ENCODE measurements at regions not wholly inside any gene's neighbourhood (a gene's known extent, or its start where the extent isn't known, plus 50 kb on each side); places are given as distances from the start of the nearest gene placed in this dataset.
"Not testable (repeated sequence)": the region's sequence is repeated elsewhere in the genome, so short reads cannot be mapped to it uniquely, and the experiment has no call there.

- Mint-ChIP-seq H3K4me1 (no peaks in the 10 kb centered on the region), H3K27me3 (no peaks in the 10 kb centered on the region), H3K36me3 (no peaks in the 10 kb centered on the region), H3K27ac (no peak overlapping the region), H3K9me3 (ENCODE audit: low read depth) (no peaks in the 10 kb centered on the region), H3K4me3 (no peak overlapping the region)
- DNase-seq, result no peak
- CTCF ChIA-PET, result no interaction called here
- no peak for ATAC-seq
These were observed 166.2 kb upstream of the FGF13 start for GRCh38 chrX:138877746-138878145.

GRCh38 chrX:138875472-138875871, 164.0 kb upstream of the FGF13 start:
- H3K4me1 Mint-ChIP-seq, result no peaks in the 10 kb centered on the region
- DNase-seq (no peak), ATAC-seq (no peak)
- H3K27ac Mint-ChIP-seq, result no peak overlapping the region
- H3K4me3 Mint-ChIP-seq, result no peak overlapping the region
- CTCF ChIA-PET, result no interaction called here
- no peaks in the 10 kb centered on the region for H3K36me3 Mint-ChIP-seq
- no peaks in the 10 kb centered on the region for H3K27me3 Mint-ChIP-seq
- H3K9me3 Mint-ChIP-seq (ENCODE audit: low read depth), result no peaks in the 10 kb centered on the region

- no peak overlapping the region for H3K4me3 Mint-ChIP-seq
- H3K4me1 Mint-ChIP-seq, result no peaks in the 10 kb centered on the region
- CTCF ChIA-PET, result no interaction called here
- no peaks in the 10 kb centered on the region for H3K36me3 Mint-ChIP-seq
- no peaks in the 10 kb centered on the region for H3K9me3 Mint-ChIP-seq (ENCODE audit: low read depth)
- ATAC-seq (no peak), DNase-seq (no peak)
- no peaks in the 10 kb centered on the region for H3K27me3 Mint-ChIP-seq
- H3K27ac Mint-ChIP-seq, result no peak overlapping the region
These were observed 162.9 kb upstream of the FGF13 start for GRCh38 chrX:138874271-138874935.

GRCh38 chrX:138873640-138874039, 162.1 kb upstream of the FGF13 start:
- H3K27ac Mint-ChIP-seq; CTCF ChIA-PET; ATAC-seq; H3K4me1 Mint-ChIP-seq; H3K4me3 Mint-ChIP-seq; H3K9me3 Mint-ChIP-seq (ENCODE audit: low read depth); H3K36me3 Mint-ChIP-seq; H3K27me3 Mint-ChIP-seq; DNase-seq: not testable (repeated sequence)

GRCh38 chrX:138872537-138872936, 161.0 kb upstream of the FGF13 start:
- no peak overlapping the region for H3K4me3 Mint-ChIP-seq
- no peaks in the 10 kb centered on the region for H3K9me3 Mint-ChIP-seq (ENCODE audit: low read depth)
- H3K27me3 Mint-ChIP-seq, result no peaks in the 10 kb centered on the region
- ATAC-seq, result no peak
- CTCF ChIA-PET, result no interaction called here
- no peaks in the 10 kb centered on the region for H3K36me3 Mint-ChIP-seq
- H3K27ac Mint-ChIP-seq, result no peak overlapping the region
- H3K4me1 Mint-ChIP-seq, result no peaks in the 10 kb centered on the region
- no peak for DNase-seq

- Mint-ChIP-seq H3K36me3 (no peaks in the 10 kb centered on the region), H3K4me3 (no peak overlapping the region), H3K27me3 (no peaks in the 10 kb centered on the region), H3K4me1 (no peaks in the 10 kb centered on the region), H3K9me3 (ENCODE audit: low read depth) (no peaks in the 10 kb centered on the region), H3K27ac (no peak overlapping the region)
- CTCF ChIA-PET, result no interaction called here
- no peak for ATAC-seq
- no peak for DNase-seq
These were observed 160.2 kb upstream of the FGF13 start for GRCh38 chrX:138871739-138872138.

GRCh38 chrX:138866643-138867042, 155.1 kb upstream of the FGF13 start:
- ATAC-seq (no peak), DNase-seq (no peak)
- no peaks in the 10 kb centered on the region for H3K36me3 Mint-ChIP-seq
- no peaks in the 10 kb centered on the region for H3K27me3 Mint-ChIP-seq
- no peak overlapping the region for H3K4me3 Mint-ChIP-seq
- no peaks in the 10 kb centered on the region for H3K9me3 Mint-ChIP-seq (ENCODE audit: low read depth)
- H3K4me1 Mint-ChIP-seq, result no peaks in the 10 kb centered on the region
- CTCF ChIA-PET, result no interaction called here
- H3K27ac Mint-ChIP-seq, result no peak overlapping the region

GRCh38 chrX:138865093-138865649, 153.7 kb upstream of the FGF13 start:
- Mint-ChIP-seq H3K4me1 (no peaks in the 10 kb centered on the region), H3K9me3 (ENCODE audit: low read depth) (no peaks in the 10 kb centered on the region), H3K27me3 (no peaks in the 10 kb centered on the region), H3K4me3 (no peak overlapping the region), H3K36me3 (no peaks in the 10 kb centered on the region), H3K27ac (no peak overlapping the region)
- DNase-seq (no peak), ATAC-seq (no peak)
- CTCF ChIA-PET, result no interaction called here

- no peaks in the 10 kb centered on the region for H3K4me1 Mint-ChIP-seq
- H3K36me3 Mint-ChIP-seq, result no peaks in the 10 kb centered on the region
- CTCF ChIA-PET, result no interaction called here
- H3K27me3 Mint-ChIP-seq, result no peaks in the 10 kb centered on the region
- no peaks in the 10 kb centered on the region for H3K9me3 Mint-ChIP-seq (ENCODE audit: low read depth)
- no peak overlapping the region for H3K27ac Mint-ChIP-seq
- no peak for DNase-seq
- H3K4me3 Mint-ChIP-seq, result no peak overlapping the region
- no peak for ATAC-seq
These were observed 147.9 kb upstream of the FGF13 start for GRCh38 chrX:138859421-138859820.

- Mint-ChIP-seq H3K36me3 (no peaks in the 10 kb centered on the region), H3K27ac (no peak overlapping the region), H3K4me3 (no peak overlapping the region), H3K4me1 (no peaks in the 10 kb centered on the region), H3K27me3 (no peaks in the 10 kb centered on the region), H3K9me3 (ENCODE audit: low read depth) (no peaks in the 10 kb centered on the region)
- CTCF ChIA-PET, result no interaction called here
- DNase-seq (no peak), ATAC-seq (no peak)
These were observed 147.4 kb upstream of the FGF13 start for GRCh38 chrX:138858951-138859350.

GRCh38 chrX:138858438-138858837, 146.9 kb upstream of the FGF13 start:
- Mint-ChIP-seq H3K36me3 (no peaks in the 10 kb centered on the region), H3K27ac (no peak overlapping the region), H3K27me3 (no peaks in the 10 kb centered on the region), H3K4me1 (no peaks in the 10 kb centered on the region), H3K4me3 (no peak overlapping the region), H3K9me3 (ENCODE audit: low read depth) (no peaks in the 10 kb centered on the region)
- CTCF ChIA-PET, result no interaction called here
- ATAC-seq (no peak), DNase-seq (no peak)

GRCh38 chrX:138856881-138857604, 145.5 kb upstream of the FGF13 start:
- no peak for ATAC-seq
- H3K27me3 Mint-ChIP-seq, result no peaks in the 10 kb centered on the region
- no peak overlapping the region for H3K4me3 Mint-ChIP-seq
- H3K27ac Mint-ChIP-seq, result no peak overlapping the region
- CTCF ChIA-PET, result no interaction called here
- H3K9me3 Mint-ChIP-seq (ENCODE audit: low read depth), result no peaks in the 10 kb centered on the region
- H3K36me3 Mint-ChIP-seq, result no peaks in the 10 kb centered on the region
- DNase-seq, result no peak
- H3K4me1 Mint-ChIP-seq, result no peaks in the 10 kb centered on the region

- ATAC-seq, result no peak
- H3K4me1 Mint-ChIP-seq, result no peaks in the 10 kb centered on the region
- no peak overlapping the region for H3K27ac Mint-ChIP-seq
- no peak for DNase-seq
- H3K27me3 Mint-ChIP-seq, result no peaks in the 10 kb centered on the region
- H3K36me3 Mint-ChIP-seq, result no peaks in the 10 kb centered on the region
- no peak overlapping the region for H3K4me3 Mint-ChIP-seq
- no peaks in the 10 kb centered on the region for H3K9me3 Mint-ChIP-seq (ENCODE audit: low read depth)
- CTCF ChIA-PET, result no interaction called here
These were observed 142.4 kb upstream of the FGF13 start for GRCh38 chrX:138853936-138854335.

GRCh38 chrX:138849521-138849920, 138.0 kb upstream of the FGF13 start:
- no peak for DNase-seq
- H3K9me3 Mint-ChIP-seq (ENCODE audit: low read depth), result no peaks in the 10 kb centered on the region
- CTCF ChIA-PET, result no interaction called here
- no peak overlapping the region for H3K27ac Mint-ChIP-seq
- no peaks in the 10 kb centered on the region for H3K27me3 Mint-ChIP-seq
- no peak overlapping the region for H3K4me3 Mint-ChIP-seq
- H3K4me1 Mint-ChIP-seq, result no peaks in the 10 kb centered on the region
- no peaks in the 10 kb centered on the region for H3K36me3 Mint-ChIP-seq
- no peak for ATAC-seq

All from activated CD8-positive, alpha-beta memory T cell treated with anti-CD3 and anti-CD28 coated beads, Interleukin-2, amount 10 ng/mL, durations not matched to agents 7 days and 5 days (primary cell).